ENCODE measurements at regions not wholly inside any gene's neighbourhood (a gene's known extent, or its start where the extent isn't known, plus 50 kb on each side); places are given as distances from the start of the nearest gene placed in this dataset.

- Mint-ChIP-seq H3K27ac (no peak overlapping the region), H3K27me3 (ENCODE audit: low read depth) (no peaks in the 10 kb centered on the region; the same call in 1 of the 2 replicates), H3K4me1 (peaks cover 6% of the 10 kb centered on the region; the same call in 1 of the 2 replicates), H3K36me3 (no peaks in the 10 kb centered on the region), H3K9me3 (no peaks in the 10 kb centered on the region), H3K4me3 (no peak overlapping the region)
- POLR2A ChIA-PET, result no interaction called here
- TF ChIP-seq NR1H2 (CRISPR knock-in tag; IDR thresholded peaks at IDR 0.05) (no peak), KAT7 (CRISPR knock-in tag; IDR thresholded peaks at IDR 0.05; ENCODE audit: borderline replicate concordance) (no peak), PRRX2 (CRISPR knock-in tag; IDR thresholded peaks at IDR 0.05) (no peak), E2F1 (CRISPR knock-in tag; IDR thresholded peaks at IDR 0.05) (no peak), ZNF232 (CRISPR knock-in tag; IDR thresholded peaks at IDR 0.05) (no peak), RELA (CRISPR knock-in tag; IDR thresholded peaks at IDR 0.05; ENCODE audit: borderline replicate concordance) (no peak), ZNF512 (CRISPR knock-in tag; IDR thresholded peaks at IDR 0.05; ENCODE audit: borderline replicate concordance) (no peak), TCF7 (CRISPR knock-in tag; IDR thresholded peaks at IDR 0.05; ENCODE audit: low read depth) (no peak), ZNF423 (CRISPR knock-in tag; IDR thresholded peaks at IDR 0.05) (no peak), SOX15 (CRISPR knock-in tag; IDR thresholded peaks at IDR 0.05) (no peak), ARID4B (CRISPR knock-in tag; IDR thresholded peaks at IDR 0.05; ENCODE audit: borderline replicate concordance) (no peak), ZNF396 (CRISPR knock-in tag; IDR thresholded peaks at IDR 0.05; ENCODE audit: borderline replicate concordance) (no peak), ZBTB43 (CRISPR knock-in tag; IDR thresholded peaks at IDR 0.05) (no peak), TEAD4 (CRISPR knock-in tag; IDR thresholded peaks at IDR 0.05) (no peak)
- DNase-seq (ENCODE audit: low spot score), result no peak
- CTCF ChIA-PET, result no interaction called here
- ATAC-seq, result no peak
Measured at GRCh38 chrX:19272452-19272851, 71.3 kb upstream of the PDHA1 start.

- Mint-ChIP-seq H3K4me3 (no peak overlapping the region), H3K36me3 (0 out of 2 replicates have a peak, but pooled peaks cover 10% of the 10 kb centered on the region), H3K27ac (no peak overlapping the region), H3K9me3 (peaks cover 12% of the 10 kb centered on the region), H3K27me3 (ENCODE audit: low read depth) (no peaks in the 10 kb centered on the region; the same call in 1 of the 2 replicates), H3K4me1 (no peaks in the 10 kb centered on the region)
- ChIA-PET CTCF (no interaction called here), POLR2A (no interaction called here)
- no peak for ATAC-seq
- TF ChIP-seq ZNF281 (CRISPR knock-in tag; IDR thresholded peaks at IDR 0.05) (no peak), HMGA2 (CRISPR knock-in tag; IDR thresholded peaks at IDR 0.05) (no peak), EMX1 (CRISPR knock-in tag; IDR thresholded peaks at IDR 0.05) (no peak), ETV6 (CRISPR knock-in tag; IDR thresholded peaks at IDR 0.05) (no peak), MYBL2 (CRISPR knock-in tag; IDR thresholded peaks at IDR 0.05) (no peak), SP1 (CRISPR knock-in tag; conservative IDR thresholded peaks at IDR 0.05) (no peak), FOXP4 (CRISPR knock-in tag; IDR thresholded peaks at IDR 0.05) (no peak), TCF7 (CRISPR knock-in tag; IDR thresholded peaks at IDR 0.05; ENCODE audit: low read depth) (no peak), SMAD4 (CRISPR knock-in tag; IDR thresholded peaks at IDR 0.05) (no peak), SOX15 (CRISPR knock-in tag; IDR thresholded peaks at IDR 0.05) (no peak), ZNF138 (CRISPR knock-in tag; conservative IDR thresholded peaks at IDR 0.05) (no peak)
- DNase-seq (ENCODE audit: low spot score), result no peak
Measured at GRCh38 chrX:19280636-19281035, 63.1 kb upstream of the PDHA1 start.
